Immature natural killer cell (primary cell): ENCODE measurements at regions not wholly inside any gene's neighbourhood (a gene's known extent, or its start where the extent isn't known, plus 50 kb on each side); places are given as distances from the start of the nearest gene placed in this dataset.

ENCODE experiments used
- DNase-seq, 3 donors: peaks; one replicate each; pipeline ENCODE4 v3.0.0; 2022; ENCODE audit warnings: mixed read lengths in 1 of 3
- H3K27ac Mint-ChIP-seq, 6 donors: one replicate each; pipeline ENCODE4 v1.8.0; 2020; ENCODE audit warnings: mixed read lengths in 6 of 6, mild to moderate bottlenecking in 5 of 6, inconsistent platforms in 4 of 6, moderate library complexity in 3 of 6
- H3K27me3 Mint-ChIP-seq, 3 donors: one replicate each; pipeline ENCODE4 v1.8.0; 2020 to 2021; ENCODE audit warnings: low read depth in 3 of 3, mild to moderate bottlenecking in 3 of 3, mixed read lengths in 3 of 3, moderate library complexity in 3 of 3, inconsistent platforms in 1 of 3
- H3K36me3 Mint-ChIP-seq, 3 donors: one replicate each; pipeline ENCODE4 v1.8.0; 2020; ENCODE audit warnings: mixed read lengths in 3 of 3, inconsistent platforms in 2 of 3, mild to moderate bottlenecking in 2 of 3
- H3K4me1 Mint-ChIP-seq, 2 donors: one replicate each; pipeline ENCODE4 v1.8.0; 2020; ENCODE audit warnings: inconsistent platforms in 2 of 2, mild to moderate bottlenecking in 2 of 2, mixed read lengths in 2 of 2, moderate library complexity in 1 of 2
- H3K4me3 Mint-ChIP-seq, 5 donors: one replicate each; pipeline ENCODE4 v1.8.0; 2020; ENCODE audit warnings: mild to moderate bottlenecking in 5 of 5, mixed read lengths in 5 of 5, inconsistent platforms in 3 of 5, moderate library complexity in 3 of 5
- H3K9me3 Mint-ChIP-seq, 6 donors: one replicate each; pipeline ENCODE4 v1.8.0; 2020; ENCODE audit warnings: mild to moderate bottlenecking in 6 of 6, mixed read lengths in 6 of 6, inconsistent platforms in 4 of 6, moderate library complexity in 3 of 6

DNA sequence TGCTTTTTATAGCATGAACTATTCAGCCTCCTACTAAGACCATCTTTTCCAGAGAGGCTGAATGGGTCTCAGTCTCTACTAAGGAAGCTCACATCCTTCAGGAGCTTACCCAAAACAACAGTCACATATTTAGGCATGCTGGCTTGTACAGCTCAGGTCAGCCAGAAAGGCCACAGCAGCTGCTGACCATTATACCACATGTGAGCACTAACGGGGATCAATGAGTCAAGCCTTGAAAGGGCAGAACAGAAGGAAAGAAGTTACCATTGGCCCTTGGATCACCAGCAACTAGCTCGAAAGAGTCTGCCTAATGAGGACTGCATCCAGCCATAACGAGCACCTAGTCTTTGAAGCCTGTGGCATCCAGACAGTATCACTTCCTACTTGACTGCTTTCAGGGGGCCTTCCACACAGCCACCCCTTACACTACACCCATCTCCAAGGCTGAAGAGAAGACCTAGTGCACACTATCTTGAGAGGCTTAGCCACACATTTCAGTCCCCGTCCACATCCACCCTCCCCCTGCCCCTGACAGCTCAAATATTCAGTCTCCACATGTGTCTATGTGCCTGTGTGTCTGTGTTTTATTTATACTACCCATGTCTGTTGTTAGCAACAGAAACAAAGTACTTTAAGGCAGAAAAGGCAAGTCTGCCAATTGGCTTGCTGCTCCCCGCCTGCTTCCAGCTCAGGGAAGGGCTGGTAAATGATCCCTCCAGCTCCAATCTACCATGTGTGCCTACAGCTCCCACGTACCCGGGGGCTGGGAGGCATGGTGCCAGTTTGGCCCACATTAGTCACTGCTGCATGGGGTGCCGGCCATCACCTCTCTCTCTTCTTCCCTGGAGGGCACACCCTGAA is 95.5 kb downstream of the RPL27A start:
- peaks cover 26 to 42% of the 10 kb centered on the region in 2 donors for H3K4me1 Mint-ChIP-seq
- peaks cover 0 to 8% (median 5%) of the 10 kb centered on the region in 3 donors for H3K27me3 Mint-ChIP-seq
- H3K9me3 Mint-ChIP-seq = no peaks in the 10 kb centered on the region
- peak overlapping the region; percentile 79 to 95 (median 88) for H3K27ac Mint-ChIP-seq
- no peaks in the 10 kb centered on the region for H3K36me3 Mint-ChIP-seq
- DNase-seq = peak; percentile 10 to 16 (median 13)
- H3K4me3 Mint-ChIP-seq = peak overlapping the region in 2 of 5 donors; percentile 29 to 64

DNA sequence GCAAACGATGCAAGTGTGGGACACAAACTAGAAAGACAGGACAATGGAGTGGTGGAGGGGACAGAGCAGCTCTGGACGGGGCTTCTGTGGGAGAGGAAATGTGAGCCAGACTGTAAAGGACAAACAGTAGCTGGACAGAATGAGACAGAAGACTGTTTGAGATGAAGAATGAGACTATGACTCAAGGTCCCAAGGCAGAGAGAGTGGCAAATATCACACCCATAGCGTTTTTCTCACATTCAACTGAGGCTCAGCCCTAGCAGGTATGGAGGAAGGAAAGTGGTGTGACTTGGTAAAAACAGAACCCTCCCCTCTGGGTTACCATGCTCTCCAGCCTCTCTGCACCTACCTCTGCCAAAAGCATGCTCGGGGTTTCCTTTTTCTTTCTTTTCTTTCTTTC is 96.5 kb downstream of the RPL27A start:
- H3K27me3 Mint-ChIP-seq = peaks cover 0 to 8% (median 5%) of the 10 kb centered on the region in 3 donors
- H3K4me1 Mint-ChIP-seq = peaks cover 20 to 36% of the 10 kb centered on the region in 2 donors
- peak; percentile 43 to 52 (median 45) for DNase-seq
- H3K4me3 Mint-ChIP-seq = peak overlapping the region; percentile 25 to 72 (median 29)
- no peaks in the 10 kb centered on the region for H3K36me3 Mint-ChIP-seq
- peak overlapping the region; percentile 79 to 95 (median 88) for H3K27ac Mint-ChIP-seq
- no peaks in the 10 kb centered on the region for H3K9me3 Mint-ChIP-seq

DNA sequence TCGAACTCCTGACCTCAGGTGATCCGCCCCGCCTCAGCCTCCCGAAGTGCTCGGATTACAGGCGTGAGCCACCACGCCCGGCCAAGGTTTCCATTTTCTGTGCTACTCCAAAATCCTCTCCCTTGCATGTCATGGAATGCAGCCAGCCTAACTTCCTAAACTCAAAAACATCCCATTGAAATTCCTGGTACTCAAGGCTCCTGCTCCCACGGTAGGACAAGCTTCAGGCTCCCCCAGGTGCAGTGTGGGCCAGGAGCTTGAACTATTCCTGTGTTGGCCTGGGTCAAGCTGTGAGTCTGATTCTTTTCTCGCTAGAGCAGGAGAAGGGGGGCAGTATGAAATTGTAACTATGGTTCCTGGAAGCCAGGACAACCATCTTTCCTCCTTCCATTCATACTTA is 97.1 kb downstream of the RPL27A start:
- peaks cover 14 to 31% of the 10 kb centered on the region in 2 donors for H3K4me1 Mint-ChIP-seq
- H3K4me3 Mint-ChIP-seq = peak overlapping the region in 1 of 5 donors; percentile 6
- peaks cover 0 to 8% (median 5%) of the 10 kb centered on the region in 3 donors for H3K27me3 Mint-ChIP-seq
- H3K27ac Mint-ChIP-seq = peak overlapping the region in 1 of 6 donors; percentile 88
- no peaks in the 10 kb centered on the region for H3K36me3 Mint-ChIP-seq
- no peak for DNase-seq
- no peaks in the 10 kb centered on the region for H3K9me3 Mint-ChIP-seq

DNA sequence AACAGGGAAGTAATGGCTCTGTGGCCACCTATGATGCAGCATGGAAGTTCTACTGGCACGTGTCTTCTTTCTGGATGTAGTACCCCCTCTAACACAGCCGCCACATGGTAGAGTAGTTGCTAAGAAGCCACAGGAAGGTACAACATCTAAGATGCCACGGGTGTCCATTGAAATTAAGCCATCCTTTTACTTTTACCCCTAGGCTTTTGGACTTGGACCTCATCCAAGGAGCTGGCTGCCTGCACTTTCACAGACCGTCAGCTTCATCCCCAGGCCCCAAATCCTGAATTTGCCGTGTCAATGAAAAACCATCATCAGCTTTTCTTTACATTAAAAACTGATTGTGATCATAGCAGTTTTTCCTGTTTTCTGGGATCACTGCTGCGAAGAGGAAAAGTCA is 102.4 kb downstream of the RPL27A start:
- H3K27ac Mint-ChIP-seq = no peak overlapping the region
- no peak overlapping the region for H3K4me3 Mint-ChIP-seq
- no peak for DNase-seq
- no peaks in the 10 kb centered on the region for H3K9me3 Mint-ChIP-seq
- peaks cover 11 to 14% of the 10 kb centered on the region in 2 donors for H3K4me1 Mint-ChIP-seq
- H3K27me3 Mint-ChIP-seq = peaks cover 0 to 4% (median 1%) of the 10 kb centered on the region in 3 donors
- H3K36me3 Mint-ChIP-seq = no peaks in the 10 kb centered on the region

DNA sequence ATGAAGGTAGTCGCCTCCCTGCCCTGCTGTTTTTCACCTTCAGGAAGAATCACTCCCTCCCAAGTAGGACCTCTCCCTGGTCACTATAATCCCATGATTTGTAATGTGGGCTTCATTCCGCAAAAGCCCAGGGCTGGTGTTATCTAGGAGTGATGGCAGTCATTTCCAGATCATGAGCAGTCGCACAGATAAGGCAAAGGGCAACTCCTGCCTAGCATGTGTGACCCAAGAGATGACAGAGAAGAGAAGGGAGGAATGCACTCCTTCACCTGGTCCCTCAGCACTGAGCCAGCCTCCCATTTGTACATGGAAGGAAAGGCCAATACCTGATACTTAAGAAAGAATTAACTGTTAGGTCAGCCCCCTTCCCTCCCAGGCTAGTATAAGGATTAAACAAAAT is 102.9 kb downstream of the RPL27A start:
- Mint-ChIP-seq H3K9me3 (no peaks in the 10 kb centered on the region), H3K4me3 (no peak overlapping the region), H3K27me3 (peaks cover 0 to 2% (median 1%) of the 10 kb centered on the region in 3 donors), H3K4me1 (peaks cover 7 to 14% of the 10 kb centered on the region in 2 donors), H3K27ac (no peak overlapping the region), H3K36me3 (no peaks in the 10 kb centered on the region)
- no peak for DNase-seq

DNA sequence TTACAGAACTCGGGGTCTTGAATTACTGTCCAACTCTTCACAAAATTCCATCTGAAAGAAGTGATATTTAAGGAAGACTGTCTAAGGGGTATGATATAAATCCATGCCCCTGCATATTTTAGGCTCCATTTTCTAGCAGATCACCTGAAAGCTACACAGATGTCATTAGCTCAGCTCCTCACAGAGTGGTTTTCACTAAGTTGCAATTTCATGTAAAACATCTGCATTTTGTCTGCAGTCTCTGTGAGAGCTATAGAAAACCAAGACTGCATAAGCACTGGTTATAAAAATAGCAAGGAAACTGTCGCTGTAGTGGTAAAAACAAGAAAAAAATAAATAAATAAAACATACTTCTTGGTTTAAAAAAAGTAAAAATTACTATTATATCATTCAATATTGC is 103.4 kb downstream of the RPL27A start:
- Mint-ChIP-seq H3K36me3 (no peaks in the 10 kb centered on the region), H3K9me3 (no peaks in the 10 kb centered on the region), H3K4me1 (peaks cover 7 to 14% of the 10 kb centered on the region in 2 donors), H3K27me3 (peaks cover 0 to 2% (median 1%) of the 10 kb centered on the region in 3 donors), H3K27ac (no peak overlapping the region), H3K4me3 (no peak overlapping the region)
- no peak for DNase-seq

DNA sequence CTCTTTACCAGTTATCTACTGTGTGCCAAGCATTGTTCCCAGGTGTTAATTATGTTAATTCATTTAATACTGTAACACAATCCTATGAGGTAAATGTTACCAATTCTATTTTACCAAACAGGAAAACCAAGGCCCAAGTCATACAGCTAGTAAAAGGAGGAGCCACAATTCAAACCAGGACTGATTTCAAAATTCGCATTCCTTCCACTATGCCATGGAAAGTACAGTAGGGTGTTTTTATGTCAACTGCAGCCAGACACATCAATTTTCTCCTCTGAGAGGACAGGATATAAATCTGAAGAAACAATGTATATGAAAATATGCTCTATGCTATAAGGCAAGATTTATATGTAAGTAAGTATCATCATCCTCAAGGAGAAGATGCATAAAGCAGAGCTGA is 104.3 kb downstream of the RPL27A start:
- peak overlapping the region in 1 of 6 donors; percentile 1 for H3K27ac Mint-ChIP-seq
- H3K9me3 Mint-ChIP-seq = no peaks in the 10 kb centered on the region
- peaks cover 7 to 14% of the 10 kb centered on the region in 2 donors for H3K4me1 Mint-ChIP-seq
- H3K36me3 Mint-ChIP-seq = no peaks in the 10 kb centered on the region
- DNase-seq = no peak
- H3K4me3 Mint-ChIP-seq = no peak overlapping the region
- H3K27me3 Mint-ChIP-seq = peaks cover 0 to 2% (median 2%) of the 10 kb centered on the region in 3 donors

DNA sequence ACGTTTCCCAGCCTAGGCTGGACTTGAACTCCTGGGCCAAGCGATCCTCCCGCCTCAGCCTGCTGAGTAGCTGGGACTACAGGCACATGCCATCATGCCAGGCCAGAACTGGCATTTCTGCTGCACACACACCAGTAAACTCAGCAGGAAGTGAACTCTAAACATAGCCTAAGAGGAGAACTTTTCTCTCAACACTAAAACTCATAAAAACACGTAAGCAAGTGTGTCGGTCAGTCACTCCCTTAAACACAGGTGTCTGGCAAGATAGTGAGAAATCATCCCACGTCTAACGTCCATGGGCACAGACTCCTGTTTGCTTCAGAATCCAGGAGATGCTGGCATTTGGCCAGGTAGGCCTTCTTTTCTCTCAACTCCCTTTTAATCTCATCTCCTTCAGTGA is 104.8 kb downstream of the RPL27A start:
- Mint-ChIP-seq H3K4me3 (no peak overlapping the region), H3K27me3 (peaks cover 0 to 2% (median 2%) of the 10 kb centered on the region in 3 donors), H3K4me1 (peaks cover 7 to 14% of the 10 kb centered on the region in 2 donors), H3K9me3 (no peaks in the 10 kb centered on the region), H3K36me3 (no peaks in the 10 kb centered on the region), H3K27ac (peak overlapping the region in 1 of 6 donors; percentile 1)
- DNase-seq = no peak

DNA sequence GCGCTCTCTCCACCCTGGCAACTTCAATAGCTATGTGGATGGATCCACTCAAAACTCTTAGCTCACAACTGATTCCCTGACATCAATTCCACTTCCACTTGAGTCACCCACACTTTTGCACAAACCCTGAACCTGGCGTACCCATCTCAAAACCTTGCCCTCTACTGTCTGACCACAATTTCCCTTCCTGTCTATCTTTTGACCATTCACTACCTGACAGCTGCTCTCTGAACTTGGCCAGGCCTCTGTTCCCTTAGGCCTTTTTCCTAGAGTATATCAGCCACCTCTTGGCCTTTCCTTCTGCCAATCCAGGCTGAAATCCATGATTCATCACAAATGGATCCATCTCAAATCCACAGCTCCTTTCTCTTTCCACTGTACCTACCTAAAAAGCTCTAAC is 106.0 kb downstream of the RPL27A start:
- Mint-ChIP-seq H3K4me3 (peak overlapping the region in 2 of 5 donors; percentile 3 to 5), H3K27me3 (peaks cover 0 to 2% (median 2%) of the 10 kb centered on the region in 3 donors), H3K4me1 (peaks cover 7 to 14% of the 10 kb centered on the region in 2 donors), H3K9me3 (no peaks in the 10 kb centered on the region), H3K36me3 (no peaks in the 10 kb centered on the region), H3K27ac (peak overlapping the region in 2 of 6 donors; percentile 10 to 11)
- no peak for DNase-seq

DNA sequence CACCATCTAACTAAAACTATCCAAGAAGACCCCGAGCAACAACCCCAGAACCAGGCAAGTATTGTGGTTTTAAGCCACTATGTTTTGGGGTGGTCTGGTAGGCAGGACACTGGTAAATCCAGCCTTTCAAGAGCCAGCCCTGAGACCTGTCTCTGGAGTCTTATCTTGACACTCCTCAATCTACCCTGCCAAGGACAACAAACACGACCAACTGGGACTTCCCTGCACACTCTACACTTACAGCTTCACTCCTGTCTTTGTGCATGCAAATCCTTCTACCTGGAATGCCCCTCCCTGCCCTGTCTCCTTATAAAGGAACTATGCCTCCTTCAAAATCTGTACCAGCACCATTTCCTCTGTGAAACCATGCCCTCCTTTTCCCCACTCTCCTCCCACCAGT is 107.3 kb downstream of the RPL27A start:
- no peaks in the 10 kb centered on the region for H3K36me3 Mint-ChIP-seq

DNA sequence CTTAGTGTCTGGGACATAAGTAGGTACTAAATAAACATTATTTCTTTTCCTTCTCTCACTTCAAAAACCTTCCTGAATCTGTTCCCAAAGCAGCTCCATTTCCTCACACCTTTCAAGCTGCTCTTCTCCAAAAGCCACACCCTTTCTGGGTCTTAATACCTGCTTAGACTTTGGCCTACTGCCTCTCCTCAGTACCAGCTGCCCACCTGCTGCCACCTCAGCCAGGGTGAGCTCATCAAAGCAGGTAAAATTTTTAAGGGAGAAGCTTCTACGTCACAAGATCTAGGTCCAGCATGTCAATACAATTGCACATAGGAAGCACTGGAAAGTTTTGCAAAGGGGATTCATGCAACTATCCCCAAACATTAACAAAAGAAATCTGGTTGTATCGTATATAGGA is 108.4 kb downstream of the RPL27A start:
- H3K36me3 Mint-ChIP-seq = no peaks in the 10 kb centered on the region
- H3K4me1 Mint-ChIP-seq = peaks cover 7 to 14% of the 10 kb centered on the region in 2 donors
- H3K27me3 Mint-ChIP-seq = peaks cover 2% of the 10 kb centered on the region in 3 donors
- DNase-seq = no peak
- no peaks in the 10 kb centered on the region for H3K9me3 Mint-ChIP-seq
- no peak overlapping the region for H3K4me3 Mint-ChIP-seq
- no peak overlapping the region for H3K27ac Mint-ChIP-seq

More for the DNA sequence above, 107.3 kb downstream of the RPL27A start:
- DNase-seq = no peak
- no peak overlapping the region for H3K4me3 Mint-ChIP-seq
- H3K27me3 Mint-ChIP-seq = peaks cover 2% of the 10 kb centered on the region in 3 donors
- no peaks in the 10 kb centered on the region for H3K9me3 Mint-ChIP-seq
- peaks cover 7 to 14% of the 10 kb centered on the region in 2 donors for H3K4me1 Mint-ChIP-seq
- H3K27ac Mint-ChIP-seq = no peak overlapping the region

DNA sequence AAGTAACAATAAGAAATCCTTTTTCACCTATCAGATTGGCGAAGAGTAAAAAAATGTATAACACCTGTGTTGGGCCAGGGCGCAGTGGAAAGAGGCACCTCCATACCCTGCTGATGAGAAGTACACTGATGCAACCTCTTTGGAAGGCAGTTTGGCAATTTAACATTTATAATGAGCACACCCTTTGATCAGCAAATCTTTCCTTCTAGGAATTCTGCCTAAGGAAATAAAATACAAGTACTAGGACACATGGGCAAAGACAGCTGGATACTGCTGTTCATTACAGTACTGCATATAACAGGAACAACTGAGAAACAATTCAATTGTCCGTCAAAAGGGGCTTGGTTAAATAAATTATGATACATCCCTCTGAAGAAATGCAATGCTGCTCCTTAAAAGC is 110.1 kb downstream of the RPL27A start:
- no peaks in the 10 kb centered on the region for H3K9me3 Mint-ChIP-seq
- H3K4me3 Mint-ChIP-seq = no peak overlapping the region
- no peaks in the 10 kb centered on the region for H3K36me3 Mint-ChIP-seq
- H3K27me3 Mint-ChIP-seq = peaks cover 2% of the 10 kb centered on the region in 3 donors
- H3K27ac Mint-ChIP-seq = no peak overlapping the region
- H3K4me1 Mint-ChIP-seq = peaks cover 7 to 8% of the 10 kb centered on the region in 2 donors
- no peak for DNase-seq

DNA sequence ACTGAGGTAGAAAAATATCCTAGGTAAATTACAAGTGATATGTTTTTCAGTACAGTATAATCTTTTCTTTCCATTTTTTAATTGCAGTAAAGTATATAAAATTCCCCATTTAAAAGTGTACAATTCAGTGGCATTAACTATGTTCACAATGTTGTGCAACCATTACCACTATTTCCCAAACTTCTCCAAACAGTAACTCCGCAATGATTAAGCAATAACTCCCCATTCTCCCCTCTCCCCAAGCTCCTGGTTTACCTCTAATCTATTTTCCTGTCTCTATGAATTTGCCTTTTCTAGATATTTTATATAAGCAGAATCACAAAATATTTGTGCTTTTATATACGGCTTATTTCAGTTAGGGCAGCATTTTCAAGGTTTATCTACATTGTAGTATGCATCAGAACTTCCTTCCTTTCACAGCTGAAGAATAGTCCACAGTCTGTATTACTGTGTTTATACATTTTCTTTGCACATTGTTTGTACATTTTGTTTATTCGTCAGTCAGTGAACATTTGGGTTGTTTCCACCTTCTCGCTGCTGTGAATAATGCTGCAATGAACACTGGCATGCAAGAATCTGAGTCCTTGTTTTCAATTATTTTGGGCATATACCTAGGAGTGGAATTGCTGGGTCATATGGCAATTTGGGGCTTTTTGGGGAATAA is 110.7 kb downstream of the RPL27A start:
- Mint-ChIP-seq H3K27me3 (peaks cover 2% of the 10 kb centered on the region in 3 donors), H3K36me3 (no peaks in the 10 kb centered on the region), H3K4me3 (no peak overlapping the region), H3K27ac (no peak overlapping the region), H3K4me1 (peaks cover 6 to 7% of the 10 kb centered on the region in 2 donors), H3K9me3 (no peaks in the 10 kb centered on the region)
- no peak for DNase-seq

DNA sequence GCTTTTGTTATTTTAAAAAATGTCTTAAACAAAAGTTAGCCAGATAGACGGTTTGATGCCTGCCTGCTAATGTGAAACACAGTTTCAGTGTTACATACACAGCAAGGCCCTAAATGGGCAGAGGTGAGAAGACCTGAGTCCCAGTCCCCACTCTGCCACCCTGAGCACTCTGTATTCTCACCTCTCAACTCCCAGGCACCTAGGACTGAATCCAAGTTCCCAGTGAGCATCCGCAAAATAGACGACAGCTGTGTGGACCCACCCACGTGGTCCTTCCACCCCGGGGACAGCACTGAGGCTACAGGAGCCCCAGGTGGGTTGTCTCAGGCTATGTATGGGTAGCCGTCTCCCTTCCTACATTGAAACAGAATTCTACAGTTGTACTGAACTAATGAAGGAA is 111.5 kb downstream of the RPL27A start:
- no peak for DNase-seq
- H3K36me3 Mint-ChIP-seq = no peaks in the 10 kb centered on the region
- H3K27me3 Mint-ChIP-seq = peaks cover 0 to 2% (median 2%) of the 10 kb centered on the region in 3 donors
- no peak overlapping the region for H3K4me3 Mint-ChIP-seq
- no peaks in the 10 kb centered on the region for H3K9me3 Mint-ChIP-seq
- H3K4me1 Mint-ChIP-seq = no peaks in the 10 kb centered on the region
- no peak overlapping the region for H3K27ac Mint-ChIP-seq
